ENCODE measurements at regions not wholly inside any gene's neighbourhood (a gene's known extent, or its start where the extent isn't known, plus 50 kb on each side); places are given as distances from the start of the nearest gene placed in this dataset.

DNA sequence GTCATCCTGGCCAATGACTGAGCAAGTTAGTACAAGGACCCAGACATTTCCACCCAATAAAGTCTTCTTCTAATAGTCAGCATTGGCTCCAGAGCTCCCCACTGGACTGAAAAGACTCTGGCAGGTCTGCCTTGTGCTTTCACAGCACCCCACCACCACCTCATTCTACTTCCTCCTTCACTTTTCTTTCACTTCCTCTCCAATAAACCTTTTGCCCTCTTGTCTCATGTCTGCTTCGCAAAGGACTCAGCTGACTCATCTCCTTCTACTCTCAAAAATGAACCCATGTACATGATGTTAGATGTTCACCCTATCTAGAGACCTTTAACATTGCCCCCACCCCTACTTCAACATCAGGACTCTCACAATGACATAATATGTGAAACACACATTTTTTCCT, 181.0 kb upstream of the PPP2R3A start:
- Histone ChIP-seq H3K27ac (no peak overlapping the region), H3K9me3 (no peaks in the 10 kb centered on the region), H3K4me3 (no peak overlapping the region), H3K36me3 (no peaks in the 10 kb centered on the region), H3K4me1 (peaks cover 0 to 3% (median 0%) of the 10 kb centered on the region in 6 donors), H3K27me3 (replicated peaks in 1 of 7) (no peaks in the 10 kb centered on the region)
- no peak for DNase-seq
- intact Hi-C loops (cut with DNase I; ENCODE audit: low total_unique reads) = no loop called here
- WGBS, 5 donors = 28 to 35% (median 31%) methylated on average over 1 of the region's 1 CpG
- no peak for TF ChIP-seq POLR2A (IDR thresholded peaks at IDR 0.05)
- TF ChIP-seq, protein P1, sequence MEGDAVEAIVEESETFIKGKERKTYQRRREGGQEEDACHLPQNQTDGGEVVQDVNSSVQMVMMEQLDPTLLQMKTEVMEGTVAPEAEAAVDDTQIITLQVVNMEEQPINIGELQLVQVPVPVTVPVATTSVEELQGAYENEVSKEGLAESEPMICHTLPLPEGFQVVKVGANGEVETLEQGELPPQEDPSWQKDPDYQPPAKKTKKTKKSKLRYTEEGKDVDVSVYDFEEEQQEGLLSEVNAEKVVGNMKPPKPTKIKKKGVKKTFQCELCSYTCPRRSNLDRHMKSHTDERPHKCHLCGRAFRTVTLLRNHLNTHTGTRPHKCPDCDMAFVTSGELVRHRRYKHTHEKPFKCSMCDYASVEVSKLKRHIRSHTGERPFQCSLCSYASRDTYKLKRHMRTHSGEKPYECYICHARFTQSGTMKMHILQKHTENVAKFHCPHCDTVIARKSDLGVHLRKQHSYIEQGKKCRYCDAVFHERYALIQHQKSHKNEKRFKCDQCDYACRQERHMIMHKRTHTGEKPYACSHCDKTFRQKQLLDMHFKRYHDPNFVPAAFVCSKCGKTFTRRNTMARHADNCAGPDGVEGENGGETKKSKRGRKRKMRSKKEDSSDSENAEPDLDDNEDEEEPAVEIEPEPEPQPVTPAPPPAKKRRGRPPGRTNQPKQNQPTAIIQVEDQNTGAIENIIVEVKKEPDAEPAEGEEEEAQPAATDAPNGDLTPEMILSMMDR (IDR thresholded peaks at IDR 0.05 in 8 of 11, conservative IDR thresholded peaks at IDR 0.05 in 3 of 11) = no peak
- no peak for TF ChIP-seq POLR2AphosphoS5 (IDR thresholded peaks at IDR 0.05)

DNA sequence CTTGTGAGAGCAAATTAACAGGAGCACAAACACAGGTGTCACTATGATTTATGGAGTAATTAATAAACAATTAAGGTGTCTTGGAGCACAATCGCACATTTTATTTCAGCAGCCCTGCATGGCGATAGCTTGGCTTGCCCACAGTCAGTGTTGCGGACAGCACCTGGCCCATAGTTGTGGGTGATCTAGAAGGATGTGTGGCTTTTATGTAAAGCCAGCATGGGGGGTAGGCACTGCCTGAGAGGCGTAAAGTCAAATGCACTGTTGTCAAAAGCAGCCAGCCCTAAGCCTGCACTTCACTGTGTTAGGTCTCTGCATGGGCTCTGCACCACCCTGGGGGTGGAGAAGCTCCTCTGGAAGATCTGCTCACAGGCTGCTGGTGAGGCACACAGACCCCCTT, 177.4 kb upstream of the PPP2R3A start:
- H3K4me1 ChIP-seq = peaks cover 0 to 3% (median 0%) of the 10 kb centered on the region in 6 donors
- H3K27ac ChIP-seq = no peak overlapping the region
- H3K4me3 ChIP-seq = no peak overlapping the region
- no peaks in the 10 kb centered on the region for H3K9me3 ChIP-seq
- intact Hi-C loops (cut with DNase I; ENCODE audit: low total_unique reads) = no loop called here
- no peaks in the 10 kb centered on the region for H3K36me3 ChIP-seq
- 84 to 90% (median 85%) methylated on average over 4 of the region's 4 CpGs for WGBS, 5 donors
- TF ChIP-seq, protein P1 (IDR thresholded peaks at IDR 0.05 in 8 of 11, conservative IDR thresholded peaks at IDR 0.05 in 3 of 11) = no peak
- TF ChIP-seq POLR2AphosphoS5 (IDR thresholded peaks at IDR 0.05) (no peak), POLR2A (IDR thresholded peaks at IDR 0.05) (no peak)
- H3K27me3 ChIP-seq (replicated peaks in 1 of 7) = no peaks in the 10 kb centered on the region
- no peak for DNase-seq

DNA sequence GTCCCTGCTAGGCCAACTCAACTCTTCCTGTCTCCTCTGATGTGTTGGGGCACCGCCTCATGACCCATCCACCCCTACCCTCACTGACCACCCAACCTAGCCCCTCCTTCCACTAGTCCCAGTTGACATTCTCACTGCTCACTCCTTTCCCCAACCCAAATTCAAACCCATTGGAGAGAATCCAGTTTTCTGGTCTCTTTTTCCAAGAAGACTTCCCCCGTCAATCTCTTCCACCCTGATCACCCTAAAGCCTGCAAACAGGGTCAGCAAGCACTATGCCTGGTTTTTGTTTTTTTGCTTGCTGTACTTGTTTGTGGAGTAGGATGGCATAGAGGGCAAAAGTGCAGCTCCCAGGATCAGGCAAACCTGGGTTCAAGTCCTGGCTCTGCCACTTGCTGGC, 176.6 kb upstream of the PPP2R3A start:
- peaks cover 0 to 3% (median 0%) of the 10 kb centered on the region in 6 donors for H3K4me1 ChIP-seq
- H3K36me3 ChIP-seq = no peaks in the 10 kb centered on the region
- intact Hi-C loops (cut with DNase I; ENCODE audit: low total_unique reads) = no loop called here
- no peaks in the 10 kb centered on the region for H3K9me3 ChIP-seq
- WGBS, 5 donors = 86 to 96% (median 89%) methylated on average over 2 of the region's 2 CpGs
- TF ChIP-seq, protein P1 (IDR thresholded peaks at IDR 0.05 in 8 of 11, conservative IDR thresholded peaks at IDR 0.05 in 3 of 11) = no peak
- no peak for TF ChIP-seq POLR2AphosphoS5 (IDR thresholded peaks at IDR 0.05)
- TF ChIP-seq POLR2A (IDR thresholded peaks at IDR 0.05) = no peak
- no peaks in the 10 kb centered on the region for H3K27me3 ChIP-seq (replicated peaks in 1 of 7)
- no peak overlapping the region for H3K4me3 ChIP-seq
- H3K27ac ChIP-seq = no peak overlapping the region
- DNase-seq = no peak

DNA sequence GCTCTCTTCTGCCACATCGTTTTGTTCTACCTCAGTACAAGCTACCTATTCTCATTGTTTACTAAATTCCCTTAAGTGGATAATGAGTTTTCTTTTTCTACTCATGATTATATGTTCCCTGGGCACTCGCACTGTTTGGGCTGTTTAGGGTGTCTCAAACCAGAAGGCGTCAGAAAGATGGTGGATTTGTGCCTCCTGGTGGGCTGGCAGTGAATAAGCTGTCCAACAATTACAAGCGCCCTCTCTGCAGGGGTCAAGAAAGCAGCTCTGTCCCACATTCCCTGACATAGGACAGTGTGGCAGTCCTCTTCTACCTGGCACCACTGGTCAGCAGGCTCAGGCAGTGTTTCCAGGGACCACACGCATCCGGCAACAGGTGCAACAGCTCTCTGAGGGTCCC, 173.4 kb upstream of the PPP2R3A start:
- H3K9me3 ChIP-seq = no peaks in the 10 kb centered on the region
- intact Hi-C loops (cut with DNase I; ENCODE audit: low total_unique reads) = no loop called here
- WGBS, 5 donors = 70 to 75% (median 73%) methylated on average over 6 of the region's 6 CpGs
- no peaks in the 10 kb centered on the region for H3K36me3 ChIP-seq
- DNase-seq = no peak
- no peak overlapping the region for H3K4me3 ChIP-seq
- no peaks in the 10 kb centered on the region for H3K27me3 ChIP-seq (replicated peaks in 1 of 7)
- no peaks in the 10 kb centered on the region for H3K4me1 ChIP-seq
- no peak overlapping the region for H3K27ac ChIP-seq
- TF ChIP-seq POLR2A (IDR thresholded peaks at IDR 0.05) (no peak), POLR2AphosphoS5 (IDR thresholded peaks at IDR 0.05) (no peak)
- TF ChIP-seq, protein P1 (IDR thresholded peaks at IDR 0.05 in 8 of 11, conservative IDR thresholded peaks at IDR 0.05 in 3 of 11) = no peak

Data from spleen (tissue), 11 donors.